ENCODE measurements at regions not wholly inside any gene's neighbourhood (a gene's known extent, or its start where the extent isn't known, plus 50 kb on each side); places are given as distances from the start of the nearest gene placed in this dataset.
"Not testable (repeated sequence)": the region's sequence is repeated elsewhere in the genome, so short reads cannot be mapped to it uniquely, and the experiment has no call there.

GRCh38 chr6:112983713-112984261, 636.7 kb downstream of the RFPL4B start:
- no peak for DNase-seq (ENCODE audit: low read depth in 2 of 2)

- no peak for DNase-seq (ENCODE audit: low read depth in 2 of 2)
Measured at GRCh38 chr6:112984899-112985298, 637.8 kb downstream of the RFPL4B start.

- no peak for DNase-seq (ENCODE audit: low read depth in 2 of 2)
Measured at GRCh38 chr6:112986321-112986720, 639.2 kb downstream of the RFPL4B start.

GRCh38 chr6:112988748-112989147, 641.6 kb downstream of the RFPL4B start:
- no peak for DNase-seq (ENCODE audit: low read depth in 2 of 2)

- no peak for DNase-seq (ENCODE audit: low read depth in 2 of 2)
Measured at GRCh38 chr6:112990971-112991370, 643.8 kb downstream of the RFPL4B start.

GRCh38 chr6:112991912-112992311, 644.8 kb downstream of the RFPL4B start:
- no peak for DNase-seq (ENCODE audit: low read depth in 2 of 2)

GRCh38 chr6:112997421-112998085, 650.4 kb downstream of the RFPL4B start:
- no peak for DNase-seq (ENCODE audit: low read depth in 2 of 2)

- DNase-seq (ENCODE audit: low read depth in 2 of 2): no peak
Measured at GRCh38 chr6:113004054-113004453, 656.9 kb downstream of the RFPL4B start.

- no peak for DNase-seq (ENCODE audit: low read depth in 2 of 2)
Measured at GRCh38 chr6:113004470-113005270, 657.5 kb downstream of the RFPL4B start.

- no peak for DNase-seq (ENCODE audit: low read depth in 2 of 2)
Measured at GRCh38 chr6:113006494-113006893, 659.4 kb downstream of the RFPL4B start.

- DNase-seq (ENCODE audit: low read depth in 2 of 2): no peak
Measured at GRCh38 chr6:113009682-113010081, 662.6 kb downstream of the RFPL4B start.

GRCh38 chr6:113010196-113010989, 663.3 kb downstream of the RFPL4B start:
- DNase-seq (ENCODE audit: low read depth in 2 of 2): no peak

GRCh38 chr6:113011389-113011788, 664.3 kb downstream of the RFPL4B start:
- no peak for DNase-seq (ENCODE audit: low read depth in 2 of 2)

GRCh38 chr6:113011801-113012200, 664.7 kb downstream of the RFPL4B start:
- no peak for DNase-seq (ENCODE audit: low read depth in 2 of 2)

GRCh38 chr6:113015249-113015648, 668.1 kb downstream of the RFPL4B start:
- DNase-seq (ENCODE audit: low read depth in 2 of 2): no peak

GRCh38 chr6:113017353-113017752, 670.2 kb downstream of the RFPL4B start:
- DNase-seq (ENCODE audit: low read depth in 2 of 2): no peak

GRCh38 chr6:113018351-113019151, 671.4 kb downstream of the RFPL4B start:
- no peak for DNase-seq (ENCODE audit: low read depth in 2 of 2)

GRCh38 chr6:113019176-113019575, 672.0 kb downstream of the RFPL4B start:
- no peak for DNase-seq (ENCODE audit: low read depth in 2 of 2)

GRCh38 chr6:113027780-113028179, 680.6 kb downstream of the RFPL4B start:
- DNase-seq (ENCODE audit: low read depth in 2 of 2): no peak

- DNase-seq (ENCODE audit: low read depth in 2 of 2): not testable (repeated sequence)
Measured at GRCh38 chr6:113029161-113029560, 682.0 kb downstream of the RFPL4B start.

GRCh38 chr6:113031591-113032238, 684.6 kb downstream of the RFPL4B start:
- no peak for DNase-seq (ENCODE audit: low read depth in 2 of 2)
